22Rv1 (cell line): ENCODE measurements at regions not wholly inside any gene's neighbourhood (a gene's known extent, or its start where the extent isn't known, plus 50 kb on each side); places are given as distances from the start of the nearest gene placed in this dataset.

Source experiments
- ZFX ChIP-seq: fragments of 450-650 bp; IDR thresholded peaks from 2 replicates; pipeline ENCODE4 v1.6.1; 2017; ENCODE audit warnings: antibody characterized with exemption, borderline replicate concordance
- TF ChIP-seq, protein P1 (sequence below): fragments of 450-650 bp; IDR thresholded peaks from 2 replicates; pipeline ENCODE4 v1.5.1; 2017; ENCODE audit warnings: mild to moderate bottlenecking

DNA sequence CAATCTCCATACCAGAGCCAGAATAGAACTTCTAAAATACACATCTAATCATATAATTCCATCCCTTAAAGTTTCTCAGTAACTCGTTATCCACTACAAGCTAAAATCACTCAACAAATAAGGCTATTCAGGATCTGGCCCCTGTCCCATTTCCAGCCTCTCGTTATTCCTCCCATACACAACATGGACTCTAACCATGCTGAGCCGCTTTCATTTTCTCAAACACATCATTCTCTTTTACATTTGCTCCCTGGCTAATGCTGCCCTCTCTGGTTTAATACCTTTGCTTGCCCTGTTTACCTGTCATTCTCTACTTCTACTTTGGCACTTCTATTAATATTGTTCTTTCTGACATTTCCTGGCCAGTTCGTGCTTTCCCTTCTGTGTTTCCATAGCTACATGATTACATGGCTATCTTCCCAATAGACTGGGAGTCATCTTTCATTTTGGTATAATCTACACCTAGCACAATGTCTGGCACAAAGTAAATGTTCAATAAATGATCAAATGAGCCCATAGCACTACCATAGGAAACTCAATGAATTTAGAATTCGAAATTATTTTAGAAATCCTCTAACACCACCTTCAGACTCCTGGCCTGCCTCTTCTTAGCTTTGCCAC is 163.6 kb upstream of the VRK2 start:
- TF ChIP-seq, protein P1, sequence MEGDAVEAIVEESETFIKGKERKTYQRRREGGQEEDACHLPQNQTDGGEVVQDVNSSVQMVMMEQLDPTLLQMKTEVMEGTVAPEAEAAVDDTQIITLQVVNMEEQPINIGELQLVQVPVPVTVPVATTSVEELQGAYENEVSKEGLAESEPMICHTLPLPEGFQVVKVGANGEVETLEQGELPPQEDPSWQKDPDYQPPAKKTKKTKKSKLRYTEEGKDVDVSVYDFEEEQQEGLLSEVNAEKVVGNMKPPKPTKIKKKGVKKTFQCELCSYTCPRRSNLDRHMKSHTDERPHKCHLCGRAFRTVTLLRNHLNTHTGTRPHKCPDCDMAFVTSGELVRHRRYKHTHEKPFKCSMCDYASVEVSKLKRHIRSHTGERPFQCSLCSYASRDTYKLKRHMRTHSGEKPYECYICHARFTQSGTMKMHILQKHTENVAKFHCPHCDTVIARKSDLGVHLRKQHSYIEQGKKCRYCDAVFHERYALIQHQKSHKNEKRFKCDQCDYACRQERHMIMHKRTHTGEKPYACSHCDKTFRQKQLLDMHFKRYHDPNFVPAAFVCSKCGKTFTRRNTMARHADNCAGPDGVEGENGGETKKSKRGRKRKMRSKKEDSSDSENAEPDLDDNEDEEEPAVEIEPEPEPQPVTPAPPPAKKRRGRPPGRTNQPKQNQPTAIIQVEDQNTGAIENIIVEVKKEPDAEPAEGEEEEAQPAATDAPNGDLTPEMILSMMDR, result no peak
- no peak for TF ChIP-seq ZFX
